ENCODE measurements at regions not wholly inside any gene's neighbourhood (a gene's known extent, or its start where the extent isn't known, plus 50 kb on each side); places are given as distances from the start of the nearest gene placed in this dataset.

- H3K4me3 Mint-ChIP-seq (ENCODE audit: unreplicated experiment), result no peak overlapping the region
- H3K27ac Mint-ChIP-seq (ENCODE audit: low read depth, unreplicated experiment), result no peak overlapping the region
- H3K36me3 Mint-ChIP-seq (ENCODE audit: insufficient read depth, unreplicated experiment), result no peaks in the 10 kb centered on the region
- ChIA-PET POLR2A (no interaction called here), CTCF (no interaction called here)
- intact Hi-C loops (cut with micrococcal nuclease), result no loop called here
- peaks cover 11% of the 10 kb centered on the region for H3K9me3 Mint-ChIP-seq (ENCODE audit: unreplicated experiment)
- H3K4me1 Mint-ChIP-seq (ENCODE audit: insufficient read depth, unreplicated experiment), result no peaks in the 10 kb centered on the region
- no TSS peak for BruUV-seq (replicated peaks)
- TF ChIP-seq CTCF (IDR thresholded peaks at IDR 0.05; ENCODE audit: unreplicated experiment), result no peak
- peaks cover 31% of the 10 kb centered on the region for H3K27me3 Mint-ChIP-seq (ENCODE audit: insufficient read depth, unreplicated experiment)
- DNase-seq (ENCODE audit: unreplicated experiment), result no peak
These were observed 365.2 kb upstream of the MAF start for GRCh38 chr16:79965718-79966117.

GRCh38 chr16:79964104-79964503, 363.6 kb upstream of the MAF start:
- no peaks in the 10 kb centered on the region for H3K4me1 Mint-ChIP-seq (ENCODE audit: insufficient read depth, unreplicated experiment)
- no peak for TF ChIP-seq CTCF (IDR thresholded peaks at IDR 0.05; ENCODE audit: unreplicated experiment)
- peaks cover 16% of the 10 kb centered on the region for H3K9me3 Mint-ChIP-seq (ENCODE audit: unreplicated experiment)
- ChIA-PET CTCF (interaction anchor here (0.6 kb wide), 1 partner anchor 26 kb away, joined by 3 read pairs; no protein-coding TSS in a partner anchor), POLR2A (no interaction called here)
- H3K27me3 Mint-ChIP-seq (ENCODE audit: insufficient read depth, unreplicated experiment), result peaks cover 39% of the 10 kb centered on the region
- no peaks in the 10 kb centered on the region for H3K36me3 Mint-ChIP-seq (ENCODE audit: insufficient read depth, unreplicated experiment)
- no peak overlapping the region for H3K4me3 Mint-ChIP-seq (ENCODE audit: unreplicated experiment)
- DNase-seq (ENCODE audit: unreplicated experiment), result no peak
- no TSS peak for BruUV-seq (replicated peaks)
- intact Hi-C loops (cut with micrococcal nuclease), result no loop called here
- H3K27ac Mint-ChIP-seq (ENCODE audit: low read depth, unreplicated experiment), result no peak overlapping the region

GRCh38 chr16:79962962-79963361, 362.4 kb upstream of the MAF start:
- Mint-ChIP-seq H3K4me3 (ENCODE audit: unreplicated experiment) (no peak overlapping the region), H3K4me1 (ENCODE audit: insufficient read depth, unreplicated experiment) (no peaks in the 10 kb centered on the region), H3K36me3 (ENCODE audit: insufficient read depth, unreplicated experiment) (no peaks in the 10 kb centered on the region), H3K27me3 (ENCODE audit: insufficient read depth, unreplicated experiment) (peaks cover 39% of the 10 kb centered on the region), H3K9me3 (ENCODE audit: unreplicated experiment) (peaks cover 16% of the 10 kb centered on the region), H3K27ac (ENCODE audit: low read depth, unreplicated experiment) (no peak overlapping the region)
- no TSS peak for BruUV-seq (replicated peaks)
- POLR2A ChIA-PET, result no interaction called here
- CTCF ChIA-PET, result interaction anchor here (1.3 kb wide), 1 partner anchor 8 kb away, joined by 4 read pairs; no protein-coding TSS in a partner anchor
- no peak for TF ChIP-seq CTCF (IDR thresholded peaks at IDR 0.05; ENCODE audit: unreplicated experiment)
- no peak for DNase-seq (ENCODE audit: unreplicated experiment)
- intact Hi-C loops (cut with micrococcal nuclease), result no loop called here

GRCh38 chr16:79959226-79959625, 358.7 kb upstream of the MAF start:
- Mint-ChIP-seq H3K4me3 (ENCODE audit: unreplicated experiment) (no peak overlapping the region), H3K36me3 (ENCODE audit: insufficient read depth, unreplicated experiment) (no peaks in the 10 kb centered on the region), H3K4me1 (ENCODE audit: insufficient read depth, unreplicated experiment) (no peaks in the 10 kb centered on the region), H3K9me3 (ENCODE audit: unreplicated experiment) (peaks cover 16% of the 10 kb centered on the region), H3K27ac (ENCODE audit: low read depth, unreplicated experiment) (no peak overlapping the region), H3K27me3 (ENCODE audit: insufficient read depth, unreplicated experiment) (peaks cover 34% of the 10 kb centered on the region)
- no TSS peak for BruUV-seq (replicated peaks)
- intact Hi-C loops (cut with micrococcal nuclease), result no loop called here
- TF ChIP-seq CTCF (IDR thresholded peaks at IDR 0.05; ENCODE audit: unreplicated experiment), result no peak
- ChIA-PET CTCF (no interaction called here), POLR2A (no interaction called here)
- no peak for DNase-seq (ENCODE audit: unreplicated experiment)

All from MCF 10A (cell line).